ENCODE measurements at regions not wholly inside any gene's neighbourhood (a gene's known extent, or its start where the extent isn't known, plus 50 kb on each side); places are given as distances from the start of the nearest gene placed in this dataset.

DNA sequence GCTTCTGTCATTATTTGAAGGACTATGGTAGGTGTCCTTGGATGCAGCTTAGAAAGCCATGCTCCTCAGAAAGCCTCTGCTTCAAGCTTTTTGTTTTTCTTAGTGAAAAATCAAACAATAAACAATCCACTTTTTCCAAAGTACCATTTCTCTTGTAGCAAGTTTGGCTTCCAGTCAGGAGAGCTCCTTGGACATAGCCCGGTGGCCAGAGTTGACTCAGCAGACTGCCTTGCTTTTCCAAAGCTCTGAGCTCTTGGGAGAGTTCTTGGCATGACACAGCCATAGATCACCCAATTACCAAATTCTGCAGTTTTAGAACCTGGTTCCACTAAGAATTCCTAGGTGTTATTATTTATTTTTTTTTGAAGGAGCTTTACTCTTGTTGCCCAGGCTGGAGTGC is 189.4 kb upstream of the MTPN start:
- WGBS, 5 donors, result 91 to 95% (median 92%) methylated on average over 1 of the region's 1 CpG
- H3K4me3 ChIP-seq, result no peak overlapping the region
- no peaks in the 10 kb centered on the region for H3K9me3 ChIP-seq
- no peaks in the 10 kb centered on the region for H3K4me1 ChIP-seq
- no peaks in the 10 kb centered on the region for H3K36me3 ChIP-seq
- TF ChIP-seq, protein P1, sequence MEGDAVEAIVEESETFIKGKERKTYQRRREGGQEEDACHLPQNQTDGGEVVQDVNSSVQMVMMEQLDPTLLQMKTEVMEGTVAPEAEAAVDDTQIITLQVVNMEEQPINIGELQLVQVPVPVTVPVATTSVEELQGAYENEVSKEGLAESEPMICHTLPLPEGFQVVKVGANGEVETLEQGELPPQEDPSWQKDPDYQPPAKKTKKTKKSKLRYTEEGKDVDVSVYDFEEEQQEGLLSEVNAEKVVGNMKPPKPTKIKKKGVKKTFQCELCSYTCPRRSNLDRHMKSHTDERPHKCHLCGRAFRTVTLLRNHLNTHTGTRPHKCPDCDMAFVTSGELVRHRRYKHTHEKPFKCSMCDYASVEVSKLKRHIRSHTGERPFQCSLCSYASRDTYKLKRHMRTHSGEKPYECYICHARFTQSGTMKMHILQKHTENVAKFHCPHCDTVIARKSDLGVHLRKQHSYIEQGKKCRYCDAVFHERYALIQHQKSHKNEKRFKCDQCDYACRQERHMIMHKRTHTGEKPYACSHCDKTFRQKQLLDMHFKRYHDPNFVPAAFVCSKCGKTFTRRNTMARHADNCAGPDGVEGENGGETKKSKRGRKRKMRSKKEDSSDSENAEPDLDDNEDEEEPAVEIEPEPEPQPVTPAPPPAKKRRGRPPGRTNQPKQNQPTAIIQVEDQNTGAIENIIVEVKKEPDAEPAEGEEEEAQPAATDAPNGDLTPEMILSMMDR (IDR thresholded peaks at IDR 0.05 in 8 of 11, conservative IDR thresholded peaks at IDR 0.05 in 3 of 11), result no peak
- no peak for TF ChIP-seq POLR2AphosphoS5 (IDR thresholded peaks at IDR 0.05)
- TF ChIP-seq POLR2A (IDR thresholded peaks at IDR 0.05), result no peak
- no peak for DNase-seq
- H3K27me3 ChIP-seq (replicated peaks in 1 of 7), result no peaks in the 10 kb centered on the region
- intact Hi-C loops (cut with DNase I; ENCODE audit: low total_unique reads), result no loop called here
- no peak overlapping the region for H3K27ac ChIP-seq

DNA sequence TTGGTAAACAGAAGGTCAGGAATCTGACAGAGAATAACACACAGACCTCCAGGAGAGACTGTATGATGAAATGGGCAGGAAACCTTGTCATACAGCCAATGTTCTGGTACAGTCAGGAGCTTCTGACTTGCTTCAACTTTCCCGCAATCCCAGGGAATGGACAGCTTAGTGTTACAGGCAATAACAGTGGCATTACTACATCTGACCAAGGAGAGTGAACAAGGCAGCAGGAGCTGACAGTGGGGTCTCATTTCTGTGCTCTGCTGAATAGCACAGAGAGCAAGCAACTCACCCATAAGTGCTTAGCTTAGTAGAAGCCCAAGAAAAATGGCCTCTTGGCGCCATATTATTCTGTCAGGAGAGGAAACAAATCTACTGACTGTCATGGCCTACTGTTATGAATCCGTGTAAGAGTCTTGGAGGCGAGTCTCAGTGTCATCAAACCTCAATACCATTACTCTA is 186.2 kb upstream of the MTPN start:
- no peaks in the 10 kb centered on the region for H3K27me3 ChIP-seq (replicated peaks in 1 of 7)
- H3K27ac ChIP-seq, result no peak overlapping the region
- intact Hi-C loops (cut with DNase I; ENCODE audit: low total_unique reads), result no loop called here
- no peak for DNase-seq
- no peak for TF ChIP-seq POLR2A (IDR thresholded peaks at IDR 0.05)
- TF ChIP-seq POLR2AphosphoS5 (IDR thresholded peaks at IDR 0.05), result no peak
- TF ChIP-seq, protein P1 (IDR thresholded peaks at IDR 0.05 in 8 of 11, conservative IDR thresholded peaks at IDR 0.05 in 3 of 11), result no peak
- no peaks in the 10 kb centered on the region for H3K9me3 ChIP-seq
- H3K36me3 ChIP-seq, result no peaks in the 10 kb centered on the region
- 88 to 95% (median 91%) methylated on average over 4 of the region's 4 CpGs for WGBS, 5 donors
- no peaks in the 10 kb centered on the region for H3K4me1 ChIP-seq
- no peak overlapping the region for H3K4me3 ChIP-seq

DNA sequence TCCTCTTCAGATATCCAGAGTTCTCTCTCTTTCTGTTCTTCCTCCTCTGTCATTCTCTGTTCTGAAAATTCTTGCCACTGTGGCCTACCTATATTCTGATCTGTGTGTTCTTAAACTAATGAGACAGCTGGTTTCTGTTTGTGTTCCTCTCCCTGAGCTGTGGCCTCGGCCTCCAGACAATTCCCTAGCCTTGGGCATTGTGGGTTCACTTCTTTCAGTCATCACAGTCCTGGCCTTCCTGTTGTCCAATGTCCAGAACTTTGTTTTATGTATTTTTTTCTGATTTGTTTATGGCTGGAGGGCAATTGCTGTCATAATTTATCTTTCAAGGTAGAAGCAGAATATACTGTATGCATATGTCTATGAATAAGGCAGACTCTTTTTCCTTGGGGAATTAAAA is 173.2 kb upstream of the MTPN start:
- H3K36me3 ChIP-seq, result no peaks in the 10 kb centered on the region
- no peaks in the 10 kb centered on the region for H3K9me3 ChIP-seq
- no peak for TF ChIP-seq POLR2AphosphoS5 (IDR thresholded peaks at IDR 0.05)
- no peak for TF ChIP-seq POLR2A (IDR thresholded peaks at IDR 0.05)
- intact Hi-C loops (cut with DNase I; ENCODE audit: low total_unique reads), result no loop called here
- no peak for DNase-seq
- H3K27ac ChIP-seq, result no peak overlapping the region
- H3K4me3 ChIP-seq, result no peak overlapping the region
- H3K4me1 ChIP-seq, result no peaks in the 10 kb centered on the region
- no peaks in the 10 kb centered on the region for H3K27me3 ChIP-seq (replicated peaks in 1 of 7)
- WGBS, 5 donors, result 41 to 78% (median 50%) methylated on average over 1 of the region's 1 CpG

DNA sequence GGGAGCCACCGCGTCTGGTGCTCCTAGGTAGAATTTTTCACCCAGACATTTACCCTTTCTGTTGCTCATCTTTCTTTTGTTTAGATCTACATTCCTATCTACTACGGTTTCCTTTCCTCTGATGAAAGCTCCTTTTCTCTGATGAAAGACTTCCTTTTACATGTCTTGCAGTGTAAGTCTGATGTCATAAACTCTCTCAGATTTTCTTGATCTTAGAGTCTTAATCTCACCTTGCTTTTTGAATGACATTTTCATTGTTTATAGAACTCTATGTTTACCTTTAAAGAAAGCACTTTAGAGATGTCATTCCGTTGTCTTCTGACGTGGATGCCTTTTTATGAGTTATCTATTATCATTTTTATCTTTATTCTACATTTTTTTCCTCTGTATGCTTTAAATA is 171.8 kb upstream of the MTPN start:
- Histone ChIP-seq H3K4me1 (no peaks in the 10 kb centered on the region), H3K27ac (no peak overlapping the region), H3K4me3 (no peak overlapping the region), H3K9me3 (no peaks in the 10 kb centered on the region), H3K36me3 (no peaks in the 10 kb centered on the region), H3K27me3 (replicated peaks in 1 of 7) (no peaks in the 10 kb centered on the region)
- TF ChIP-seq POLR2A (IDR thresholded peaks at IDR 0.05) (no peak), POLR2AphosphoS5 (IDR thresholded peaks at IDR 0.05) (no peak)
- TF ChIP-seq, protein P1 (IDR thresholded peaks at IDR 0.05 in 8 of 11, conservative IDR thresholded peaks at IDR 0.05 in 3 of 11), result no peak
- intact Hi-C loops (cut with DNase I; ENCODE audit: low total_unique reads), result no loop called here
- 73 to 80% (median 77%) methylated on average over 5 of the region's 5 CpGs for WGBS, 5 donors
- no peak for DNase-seq

DNA sequence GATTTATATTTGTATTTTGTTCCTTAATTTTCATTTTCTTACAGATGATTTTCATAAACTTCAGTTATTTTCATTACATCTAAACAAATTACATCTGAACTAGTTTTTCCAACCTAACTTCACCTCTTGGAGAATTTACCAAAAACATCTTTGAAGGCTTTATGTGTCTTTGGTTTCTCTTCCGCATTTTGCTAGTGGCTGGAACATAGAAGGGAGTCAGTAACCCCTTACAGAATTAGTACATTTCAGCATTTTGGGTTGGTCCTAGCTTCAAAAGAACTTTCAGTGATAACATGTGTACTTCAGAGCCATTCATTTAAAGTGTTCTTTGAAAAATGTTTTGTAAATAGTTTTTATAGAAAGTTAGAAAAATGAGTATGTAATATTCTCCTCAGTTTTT is 169.8 kb upstream of the MTPN start:
- Histone ChIP-seq H3K4me1 (no peaks in the 10 kb centered on the region), H3K27me3 (replicated peaks in 1 of 7) (no peaks in the 10 kb centered on the region), H3K27ac (no peak overlapping the region), H3K4me3 (no peak overlapping the region), H3K9me3 (no peaks in the 10 kb centered on the region), H3K36me3 (no peaks in the 10 kb centered on the region)
- TF ChIP-seq POLR2AphosphoS5 (IDR thresholded peaks at IDR 0.05) (no peak), POLR2A (IDR thresholded peaks at IDR 0.05) (no peak)
- TF ChIP-seq, protein P1 (IDR thresholded peaks at IDR 0.05 in 8 of 11, conservative IDR thresholded peaks at IDR 0.05 in 3 of 11), result no peak
- 86 to 100% (median 93%) methylated on average over 1 of the region's 1 CpG for WGBS, 5 donors
- no peak for DNase-seq
- intact Hi-C loops (cut with DNase I; ENCODE audit: low total_unique reads), result no loop called here
